Neural cell (in vitro differentiated cells): ENCODE measurements at regions not wholly inside any gene's neighbourhood (a gene's known extent, or its start where the extent isn't known, plus 50 kb on each side); places are given as distances from the start of the nearest gene placed in this dataset.

Source experiments
- H2AFZ ChIP-seq: fragments of 200-600, 300-800 bp; sonication (generic), shearing (Covaris generic); 2 replicates; pipeline ENCODE4 v1.6.0; 2014; ENCODE audit warnings: low read depth, mild to moderate bottlenecking, antibody characterized with exemption, low read length, moderate library complexity
- H3F3A ChIP-seq: fragments of 200-600 bp; shearing (Covaris generic); 2 replicates; pipeline ENCODE4 v1.6.1; 2016; ENCODE audit warnings: mild to moderate bottlenecking, moderate library complexity, mixed read lengths, antibody characterized with exemption, low read length; ENCODE audit not compliant: insufficient read depth, poor library complexity, severe bottlenecking
- H3K27ac ChIP-seq: fragments of 200-600, 300-800 bp; sonication (generic), shearing (Covaris generic); 2 replicates; pipeline ENCODE4 v1.5.1; 2014; ENCODE audit warnings: mild to moderate bottlenecking, low read length, moderate library complexity
- H3K27me3 ChIP-seq: fragments of 300-800, 200-600 bp; sonication (generic), shearing (Covaris generic); 2 replicates; pipeline ENCODE4 v1.6.0; 2014; ENCODE audit warnings: mild to moderate bottlenecking, low read depth, low read length, moderate library complexity; ENCODE audit not compliant: insufficient read depth
- H3K36me3 ChIP-seq: fragments of 300-800, 200-600 bp; sonication (generic), shearing (Covaris generic); 2 replicates; pipeline ENCODE4 v1.5.1; 2014; ENCODE audit warnings: mild to moderate bottlenecking, antibody characterized with exemption, low read length, moderate library complexity; ENCODE audit not compliant: insufficient read depth
- H3K4me2 ChIP-seq: fragments of 300-800, 200-600 bp; sonication (generic), shearing (Covaris generic); 2 replicates; pipeline ENCODE4 v1.6.0; 2014; ENCODE audit warnings: mild to moderate bottlenecking, low read length
- H3K4me3 ChIP-seq: fragments of 300-800, 200-600 bp; sonication (generic), shearing (Covaris generic); 2 replicates; pipeline ENCODE4 v1.5.1; 2014; ENCODE audit warnings: mild to moderate bottlenecking, low read length, moderate library complexity
- H3K79me2 ChIP-seq: fragments of 200-600 bp; shearing (Covaris generic); replicated peaks from 2 replicates; pipeline ENCODE4 v1.6.0; 2014; ENCODE audit warnings: mild to moderate bottlenecking, low read length, moderate library complexity; ENCODE audit not compliant: insufficient read depth
- H3K9ac ChIP-seq: fragments of 300-800, 200-600 bp; sonication (generic), shearing (Covaris generic); 2 replicates; pipeline ENCODE4 v1.6.1; 2016; ENCODE audit warnings: mild to moderate bottlenecking, low read length, mixed read lengths
- H3K9me2 ChIP-seq: fragments of 200-600 bp; shearing (Covaris generic); 2 replicates; pipeline ENCODE4 v1.6.1; 2016; ENCODE audit warnings: mild to moderate bottlenecking, low read length, mixed read lengths; ENCODE audit not compliant: insufficient read depth
- H3K9me3 ChIP-seq: fragments of 200-600, 300-800 bp; sonication (generic), shearing (Covaris generic); 2 replicates; pipeline ENCODE4 v1.6.1; 2016; ENCODE audit warnings: mild to moderate bottlenecking, mixed run types, low read length, moderate library complexity, mixed read lengths
- H4K20me1 ChIP-seq: fragments of 200-600 bp; shearing (Covaris generic); 2 replicates; pipeline ENCODE4 v1.6.1; 2016; ENCODE audit warnings: mild to moderate bottlenecking, mixed run types; ENCODE audit not compliant: insufficient read depth
- CTCF ChIP-seq: fragments of 450-650 bp; IDR thresholded peaks from 2 replicates; pipeline ENCODE4 v1.5.1; 2014; ENCODE audit warnings: antibody characterized with exemption, mild to moderate bottlenecking, moderate library complexity; ENCODE audit not compliant: poor library complexity, severe bottlenecking
- EP300 ChIP-seq: fragments of 450-650 bp; conservative IDR thresholded peaks from 2 replicates; pipeline ENCODE4 v1.6.1; 2014; ENCODE audit warnings: antibody characterized with exemption, mild to moderate bottlenecking, moderate library complexity; ENCODE audit not compliant: poor library complexity, severe bottlenecking
- EZH2 ChIP-seq: fragments of 200-600, 300-800 bp; shearing (Covaris generic), sonication (generic); IDR thresholded peaks from 2 replicates; pipeline ENCODE4 v1.6.1; 2014; ENCODE audit warnings: antibody characterized with exemption, low read length, borderline replicate concordance, mild to moderate bottlenecking; ENCODE audit not compliant: insufficient read depth, poor library complexity, severe bottlenecking
- MXI1 ChIP-seq: fragments of 450-650 bp; conservative IDR thresholded peaks from 2 replicates; pipeline ENCODE4 v1.6.1; 2014; ENCODE audit warnings: antibody characterized with exemption, mild to moderate bottlenecking; ENCODE audit not compliant: poor library complexity, severe bottlenecking
- POLR2AphosphoS5 ChIP-seq: IDR thresholded peaks from 2 replicates; pipeline ENCODE4 v1.6.1; 2012
- RAD21 ChIP-seq: fragments of 450-650 bp; conservative IDR thresholded peaks from 2 replicates; pipeline ENCODE4 v1.6.1; 2014; ENCODE audit warnings: antibody characterized with exemption, mild to moderate bottlenecking, moderate library complexity
- SMC3 ChIP-seq: fragments of 450-650 bp; conservative IDR thresholded peaks from 2 replicates; pipeline ENCODE4 v1.6.1; 2014; ENCODE audit warnings: antibody characterized with exemption, mild to moderate bottlenecking, moderate library complexity; ENCODE audit not compliant: poor library complexity
- TAF1 ChIP-seq: IDR thresholded peaks from 2 replicates; pipeline ENCODE4 v1.6.1; 2012; ENCODE audit warnings: low read depth
- TF ChIP-seq, protein P1 (sequence below): IDR thresholded peaks from 2 replicates; pipeline ENCODE4 v1.6.1; 2012; ENCODE audit warnings: borderline replicate concordance

GRCh38 chrX:124217304-124218251 lies 114.9 kb upstream of the TEX13D start:
- Histone ChIP-seq H3F3A (no peaks in the 10 kb centered on the region), H3K79me2 (no peaks in the 10 kb centered on the region), H4K20me1 (no peaks in the 10 kb centered on the region), H3K9me3 (no peaks in the 10 kb centered on the region), H3K4me2 (no peak overlapping the region), H3K27me3 (no peaks in the 10 kb centered on the region), H3K36me3 (no peaks in the 10 kb centered on the region), H3K9ac (no peak overlapping the region), H3K9me2 (no peaks in the 10 kb centered on the region), H3K4me3 (no peak overlapping the region), H2AFZ (no peak overlapping the region), H3K27ac (no peak overlapping the region)
- TF ChIP-seq EP300 (no peak), POLR2AphosphoS5 (no peak), EZH2 (no peak), SMC3 (no peak), RAD21 (no peak), TAF1 (no peak), MXI1 (no peak), CTCF (no peak)
- TF ChIP-seq, protein P1, sequence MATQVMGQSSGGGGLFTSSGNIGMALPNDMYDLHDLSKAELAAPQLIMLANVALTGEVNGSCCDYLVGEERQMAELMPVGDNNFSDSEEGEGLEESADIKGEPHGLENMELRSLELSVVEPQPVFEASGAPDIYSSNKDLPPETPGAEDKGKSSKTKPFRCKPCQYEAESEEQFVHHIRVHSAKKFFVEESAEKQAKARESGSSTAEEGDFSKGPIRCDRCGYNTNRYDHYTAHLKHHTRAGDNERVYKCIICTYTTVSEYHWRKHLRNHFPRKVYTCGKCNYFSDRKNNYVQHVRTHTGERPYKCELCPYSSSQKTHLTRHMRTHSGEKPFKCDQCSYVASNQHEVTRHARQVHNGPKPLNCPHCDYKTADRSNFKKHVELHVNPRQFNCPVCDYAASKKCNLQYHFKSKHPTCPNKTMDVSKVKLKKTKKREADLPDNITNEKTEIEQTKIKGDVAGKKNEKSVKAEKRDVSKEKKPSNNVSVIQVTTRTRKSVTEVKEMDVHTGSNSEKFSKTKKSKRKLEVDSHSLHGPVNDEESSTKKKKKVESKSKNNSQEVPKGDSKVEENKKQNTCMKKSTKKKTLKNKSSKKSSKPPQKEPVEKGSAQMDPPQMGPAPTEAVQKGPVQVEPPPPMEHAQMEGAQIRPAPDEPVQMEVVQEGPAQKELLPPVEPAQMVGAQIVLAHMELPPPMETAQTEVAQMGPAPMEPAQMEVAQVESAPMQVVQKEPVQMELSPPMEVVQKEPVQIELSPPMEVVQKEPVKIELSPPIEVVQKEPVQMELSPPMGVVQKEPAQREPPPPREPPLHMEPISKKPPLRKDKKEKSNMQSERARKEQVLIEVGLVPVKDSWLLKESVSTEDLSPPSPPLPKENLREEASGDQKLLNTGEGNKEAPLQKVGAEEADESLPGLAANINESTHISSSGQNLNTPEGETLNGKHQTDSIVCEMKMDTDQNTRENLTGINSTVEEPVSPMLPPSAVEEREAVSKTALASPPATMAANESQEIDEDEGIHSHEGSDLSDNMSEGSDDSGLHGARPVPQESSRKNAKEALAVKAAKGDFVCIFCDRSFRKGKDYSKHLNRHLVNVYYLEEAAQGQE: no peak

GRCh38 chrX:124223524-124223923 lies 108.9 kb upstream of the TEX13D start:
- Histone ChIP-seq H3K9me2 (no peaks in the 10 kb centered on the region), H3K9ac (no peak overlapping the region), H3K4me3 (no peak overlapping the region), H3K27ac (no peak overlapping the region), H3K36me3 (no peaks in the 10 kb centered on the region), H3K9me3 (no peaks in the 10 kb centered on the region), H3F3A (no peaks in the 10 kb centered on the region), H2AFZ (no peak overlapping the region), H3K4me2 (no peak overlapping the region), H3K27me3 (no peaks in the 10 kb centered on the region), H3K79me2 (no peaks in the 10 kb centered on the region), H4K20me1 (no peaks in the 10 kb centered on the region)
- TF ChIP-seq EP300: no peak
- TF ChIP-seq CTCF: no peak
- no peak for TF ChIP-seq TAF1
- TF ChIP-seq RAD21: no peak
- TF ChIP-seq, protein P1: no peak
- TF ChIP-seq SMC3: no peak
- no peak for TF ChIP-seq POLR2AphosphoS5
- TF ChIP-seq EZH2: no peak
- no peak for TF ChIP-seq MXI1
